Vagina (tissue), 2 donors: ENCODE measurements at regions not wholly inside any gene's neighbourhood (a gene's known extent, or its start where the extent isn't known, plus 50 kb on each side); places are given as distances from the start of the nearest gene placed in this dataset.

Experiments used
- DNase-seq, 2 donors: peaks; one replicate each; pipeline ENCODE4 v3.0.0-alpha.2; 2017; ENCODE audit errors: extremely low spot score in 2 of 2
- H3K27ac ChIP-seq: fragments of 200-600 bp; sonication (generic); one replicate; pipeline ENCODE4 v1.5.1; 2019
- H3K27me3 ChIP-seq: fragments of 200-600 bp; sonication (generic); one replicate; pipeline ENCODE4 v1.5.1; 2019
- H3K36me3 ChIP-seq, 2 donors: fragments of 200-600 bp; sonication (generic); one replicate each; pipeline ENCODE4 v1.5.1; 2017 to 2019
- H3K4me1 ChIP-seq: fragments of 200-600 bp; sonication (generic); one replicate; pipeline ENCODE4 v1.5.1; 2019
- H3K4me3 ChIP-seq, 2 donors: fragments of 200-600 bp; sonication (generic); 1 replicate in 1 of 2; 2 replicates in 1 of 2; pipeline ENCODE4 v1.5.1; 2016 to 2019
- H3K9me3 ChIP-seq: fragments of 200-600 bp; sonication (generic); one replicate; pipeline ENCODE4 v1.5.1; 2019
- POLR2A ChIP-seq, 2 donors: fragments of 450-650 bp; IDR thresholded peaks; one replicate each; pipeline ENCODE4 v1.6.1; 2017; ENCODE audit warnings: antibody characterized with exemption in 2 of 2, mild to moderate bottlenecking in 2 of 2, moderate library complexity in 2 of 2
- POLR2AphosphoS5 ChIP-seq, 2 donors: sonication (generic); formaldehyde crosslinking; IDR thresholded peaks; one replicate each; pipeline ENCODE4 v1.9.0; 2017; ENCODE audit warnings: antibody characterized with exemption in 2 of 2, mild to moderate bottlenecking in 2 of 2, low read depth in 1 of 2; ENCODE audit not compliant: insufficient read depth in 1 of 2
- intact Hi-C: fragments of 100-400 bp; cut with DNase I; formaldehyde crosslinking; loops from one replicate; pipeline ENCODE4 v1.15.1; 2023
- TF ChIP-seq, protein P1 (sequence below), 3 experiments: fragments of 450-650 bp in 2 of 3; fragments of 200-600 bp in 1 of 3; sonication (generic) in 1 of 3; IDR thresholded peaks; one replicate each; pipeline ENCODE4 v1.5.1; 2017 to 2019; ENCODE audit warnings: antibody characterized with exemption in 3 of 3, mild to moderate bottlenecking in 2 of 3, moderate library complexity in 2 of 3

GRCh38 chr20:18943542-18943941 is 130.0 kb downstream of the SCP2D1 start:
- DNase-seq, result no peak
- Histone ChIP-seq H3K9me3 (no peaks in the 10 kb centered on the region), H3K4me3 (no peak overlapping the region)

DNA sequence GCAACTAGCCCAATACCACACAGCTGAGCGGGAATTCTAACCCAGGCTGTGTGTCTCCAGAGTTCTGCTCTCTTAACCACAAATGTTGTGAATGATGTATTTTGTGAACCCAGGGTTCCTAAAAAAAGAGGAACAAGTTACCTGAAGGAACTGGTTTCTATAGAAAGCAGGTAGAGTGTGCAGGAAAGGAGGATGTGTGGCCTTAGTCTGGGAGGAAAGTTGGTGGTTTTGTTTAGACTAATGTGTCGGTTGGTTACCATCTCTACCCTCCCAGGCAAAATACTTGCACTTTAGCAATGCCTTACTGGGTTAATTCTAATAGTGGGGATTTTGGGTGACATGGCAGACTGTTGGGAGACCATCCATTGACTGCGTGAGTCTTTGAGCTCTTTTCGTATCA is 143.3 kb downstream of the SCP2D1 start:
- DNase-seq, result no peak
- H3K4me1 ChIP-seq, result no peaks in the 10 kb centered on the region
- no peak for TF ChIP-seq POLR2A (IDR thresholded peaks at IDR 0.05)
- no peak for TF ChIP-seq POLR2AphosphoS5 (IDR thresholded peaks at IDR 0.05; ENCODE audit: insufficient read depth in 1 of 2, low read depth in 1 of 2)
- TF ChIP-seq, protein P1, sequence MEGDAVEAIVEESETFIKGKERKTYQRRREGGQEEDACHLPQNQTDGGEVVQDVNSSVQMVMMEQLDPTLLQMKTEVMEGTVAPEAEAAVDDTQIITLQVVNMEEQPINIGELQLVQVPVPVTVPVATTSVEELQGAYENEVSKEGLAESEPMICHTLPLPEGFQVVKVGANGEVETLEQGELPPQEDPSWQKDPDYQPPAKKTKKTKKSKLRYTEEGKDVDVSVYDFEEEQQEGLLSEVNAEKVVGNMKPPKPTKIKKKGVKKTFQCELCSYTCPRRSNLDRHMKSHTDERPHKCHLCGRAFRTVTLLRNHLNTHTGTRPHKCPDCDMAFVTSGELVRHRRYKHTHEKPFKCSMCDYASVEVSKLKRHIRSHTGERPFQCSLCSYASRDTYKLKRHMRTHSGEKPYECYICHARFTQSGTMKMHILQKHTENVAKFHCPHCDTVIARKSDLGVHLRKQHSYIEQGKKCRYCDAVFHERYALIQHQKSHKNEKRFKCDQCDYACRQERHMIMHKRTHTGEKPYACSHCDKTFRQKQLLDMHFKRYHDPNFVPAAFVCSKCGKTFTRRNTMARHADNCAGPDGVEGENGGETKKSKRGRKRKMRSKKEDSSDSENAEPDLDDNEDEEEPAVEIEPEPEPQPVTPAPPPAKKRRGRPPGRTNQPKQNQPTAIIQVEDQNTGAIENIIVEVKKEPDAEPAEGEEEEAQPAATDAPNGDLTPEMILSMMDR (IDR thresholded peaks at IDR 0.05), result no peak

More at GRCh38 chr20:18943542-18943941, 130.0 kb downstream of the SCP2D1 start:
- intact Hi-C loops, result no loop called here
- TF ChIP-seq, protein P1 (IDR thresholded peaks at IDR 0.05), result no peak
- TF ChIP-seq POLR2AphosphoS5 (IDR thresholded peaks at IDR 0.05; ENCODE audit: insufficient read depth in 1 of 2, low read depth in 1 of 2) (no peak), POLR2A (IDR thresholded peaks at IDR 0.05) (no peak)
- Histone ChIP-seq H3K27me3 (no peaks in the 10 kb centered on the region), H3K27ac (no peak overlapping the region), H3K4me1 (no peaks in the 10 kb centered on the region), H3K36me3 (no peaks in the 10 kb centered on the region)

DNA sequence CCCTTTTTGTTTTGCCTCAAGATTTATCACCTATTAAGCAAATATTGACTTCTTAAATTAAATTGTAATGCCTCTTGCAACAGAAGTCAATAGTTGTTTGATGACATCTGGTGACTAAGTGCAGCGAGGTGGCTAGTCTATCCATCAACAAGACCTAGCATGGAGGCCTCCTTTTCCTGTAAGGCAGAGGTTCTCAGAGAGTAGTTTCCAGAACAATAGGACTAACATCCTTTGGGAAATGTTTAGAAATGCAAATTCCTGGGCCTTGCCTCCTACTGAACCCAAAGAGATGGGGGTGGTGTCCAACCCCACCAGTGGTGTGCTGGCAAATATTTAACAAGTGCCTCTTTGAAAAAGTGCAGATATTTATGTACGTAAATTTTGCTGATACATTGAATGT is 143.7 kb downstream of the SCP2D1 start:
- no peaks in the 10 kb centered on the region for H3K27me3 ChIP-seq
- TF ChIP-seq POLR2A (IDR thresholded peaks at IDR 0.05) (no peak), POLR2AphosphoS5 (IDR thresholded peaks at IDR 0.05; ENCODE audit: insufficient read depth in 1 of 2, low read depth in 1 of 2) (no peak)
- TF ChIP-seq, protein P1 (IDR thresholded peaks at IDR 0.05), result no peak
- no peak overlapping the region for H3K27ac ChIP-seq
- DNase-seq, result no peak
- no peak overlapping the region for H3K4me3 ChIP-seq
- no peaks in the 10 kb centered on the region for H3K9me3 ChIP-seq
- no peaks in the 10 kb centered on the region for H3K36me3 ChIP-seq
- intact Hi-C loops, result no loop called here
- no peaks in the 10 kb centered on the region for H3K4me1 ChIP-seq

More for the DNA sequence above, 143.3 kb downstream of the SCP2D1 start:
- intact Hi-C loops, result no loop called here
- no peaks in the 10 kb centered on the region for H3K27me3 ChIP-seq
- no peak overlapping the region for H3K27ac ChIP-seq
- no peaks in the 10 kb centered on the region for H3K9me3 ChIP-seq
- no peak overlapping the region for H3K4me3 ChIP-seq
- H3K36me3 ChIP-seq, result no peaks in the 10 kb centered on the region

GRCh38 chr20:18971121-18971520 is 157.5 kb downstream of the SCP2D1 start:
- no peak overlapping the region for H3K27ac ChIP-seq
- H3K4me3 ChIP-seq, result no peak overlapping the region
- TF ChIP-seq, protein P1 (IDR thresholded peaks at IDR 0.05), result no peak
- TF ChIP-seq POLR2AphosphoS5 (IDR thresholded peaks at IDR 0.05; ENCODE audit: insufficient read depth in 1 of 2, low read depth in 1 of 2) (no peak), POLR2A (IDR thresholded peaks at IDR 0.05) (no peak)
- intact Hi-C loops, result no loop called here
- H3K27me3 ChIP-seq, result no peaks in the 10 kb centered on the region
- no peaks in the 10 kb centered on the region for H3K36me3 ChIP-seq
- no peak for DNase-seq
- H3K4me1 ChIP-seq, result peaks cover 15% of the 10 kb centered on the region
- no peaks in the 10 kb centered on the region for H3K9me3 ChIP-seq

DNA sequence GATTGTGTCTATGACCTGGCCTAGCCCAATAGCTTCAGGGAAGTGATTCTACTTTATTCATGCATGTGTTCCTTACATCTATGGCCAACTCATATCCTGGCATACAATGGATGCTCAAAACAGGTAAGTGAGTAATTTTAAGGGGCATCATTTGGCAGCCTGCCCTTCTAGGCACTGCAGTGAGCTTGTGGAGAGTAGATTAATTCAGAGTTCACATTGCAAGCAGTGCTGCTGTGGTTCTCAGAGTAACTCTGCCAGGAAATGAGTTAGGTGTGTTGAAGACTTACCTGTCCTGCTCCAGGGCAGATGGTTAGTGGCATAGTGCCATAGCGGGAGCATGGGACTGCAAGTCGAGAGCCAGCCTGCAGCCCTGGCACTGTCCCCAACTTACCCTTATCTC is 158.0 kb downstream of the SCP2D1 start:
- no peak overlapping the region for H3K27ac ChIP-seq
- H3K4me3 ChIP-seq, result no peak overlapping the region
- intact Hi-C loops, result no loop called here
- H3K36me3 ChIP-seq, result no peaks in the 10 kb centered on the region
- DNase-seq, result no peak
- TF ChIP-seq POLR2A (IDR thresholded peaks at IDR 0.05), result no peak
- TF ChIP-seq, protein P1 (IDR thresholded peaks at IDR 0.05), result no peak
- TF ChIP-seq POLR2AphosphoS5 (IDR thresholded peaks at IDR 0.05; ENCODE audit: insufficient read depth in 1 of 2, low read depth in 1 of 2), result no peak
- no peaks in the 10 kb centered on the region for H3K27me3 ChIP-seq
- peaks cover 15% of the 10 kb centered on the region for H3K4me1 ChIP-seq
- H3K9me3 ChIP-seq, result no peaks in the 10 kb centered on the region
